Esophagus mucosa (tissue), 1 donor: ENCODE measurements at regions not wholly inside any gene's neighbourhood (a gene's known extent, or its start where the extent isn't known, plus 50 kb on each side); places are given as distances from the start of the nearest gene placed in this dataset.

Experiments
- ATAC-seq: fragments of 200-7000 bp; cut with Tn5 transposase; one replicate; pipeline ENCODE4 v1.9.1; 2020
- donor health status: DM: yes; HTN: yes; CAD: no.

DNA sequence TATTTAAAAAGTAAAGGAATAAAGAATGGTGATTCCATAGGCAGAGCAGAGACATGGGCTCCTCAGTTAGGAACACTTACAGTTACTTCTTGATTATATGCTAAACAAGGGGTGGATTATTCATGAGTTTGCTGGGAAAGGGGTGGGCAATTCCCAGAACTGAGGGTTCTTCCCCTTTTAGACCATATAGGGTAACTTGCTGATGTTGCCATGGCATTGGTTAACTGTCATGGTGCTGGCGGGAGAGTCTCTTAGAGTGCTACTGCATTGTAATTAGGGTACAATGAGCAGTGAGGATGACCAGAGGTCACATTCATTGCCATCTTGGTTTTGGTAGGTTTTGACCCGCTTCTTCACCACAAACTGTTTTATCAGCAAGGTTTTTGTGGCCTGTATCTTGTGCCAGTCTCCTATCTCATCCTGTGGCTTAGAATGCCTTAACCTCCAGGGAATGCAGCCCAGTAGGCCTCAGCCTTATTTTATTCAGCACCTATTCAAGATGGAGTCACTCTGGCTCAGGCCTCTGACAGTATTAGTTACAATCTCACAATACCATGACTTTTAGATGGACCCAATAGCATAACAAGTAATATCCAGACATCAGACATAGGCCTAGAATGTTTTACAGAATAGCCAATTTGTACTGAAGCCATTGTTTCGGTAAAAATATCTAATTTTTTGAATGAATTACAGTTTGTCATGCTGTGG is 106.8 kb downstream of the ZBTB18 start:
- no peak for ATAC-seq

DNA sequence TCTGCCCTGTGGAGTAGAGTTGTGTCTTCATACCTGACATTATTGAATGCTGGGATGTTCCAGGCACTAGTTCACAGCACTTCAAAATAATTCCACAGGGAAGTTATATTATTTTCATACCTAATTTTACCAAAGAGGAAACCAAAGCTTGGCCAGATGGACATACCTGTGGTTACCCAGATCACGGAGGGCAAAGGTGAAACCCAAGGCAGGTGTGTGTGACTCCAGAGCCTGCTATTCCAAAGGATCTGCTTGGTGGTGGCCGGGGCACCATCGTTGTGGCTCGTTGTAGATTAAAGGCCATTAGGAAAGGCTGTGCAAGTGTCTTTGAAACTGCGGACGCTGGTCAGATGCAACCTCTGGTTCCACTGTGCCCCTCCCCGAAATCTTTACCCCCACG is 108.6 kb downstream of the ZBTB18 start:
- ATAC-seq = no peak

DNA sequence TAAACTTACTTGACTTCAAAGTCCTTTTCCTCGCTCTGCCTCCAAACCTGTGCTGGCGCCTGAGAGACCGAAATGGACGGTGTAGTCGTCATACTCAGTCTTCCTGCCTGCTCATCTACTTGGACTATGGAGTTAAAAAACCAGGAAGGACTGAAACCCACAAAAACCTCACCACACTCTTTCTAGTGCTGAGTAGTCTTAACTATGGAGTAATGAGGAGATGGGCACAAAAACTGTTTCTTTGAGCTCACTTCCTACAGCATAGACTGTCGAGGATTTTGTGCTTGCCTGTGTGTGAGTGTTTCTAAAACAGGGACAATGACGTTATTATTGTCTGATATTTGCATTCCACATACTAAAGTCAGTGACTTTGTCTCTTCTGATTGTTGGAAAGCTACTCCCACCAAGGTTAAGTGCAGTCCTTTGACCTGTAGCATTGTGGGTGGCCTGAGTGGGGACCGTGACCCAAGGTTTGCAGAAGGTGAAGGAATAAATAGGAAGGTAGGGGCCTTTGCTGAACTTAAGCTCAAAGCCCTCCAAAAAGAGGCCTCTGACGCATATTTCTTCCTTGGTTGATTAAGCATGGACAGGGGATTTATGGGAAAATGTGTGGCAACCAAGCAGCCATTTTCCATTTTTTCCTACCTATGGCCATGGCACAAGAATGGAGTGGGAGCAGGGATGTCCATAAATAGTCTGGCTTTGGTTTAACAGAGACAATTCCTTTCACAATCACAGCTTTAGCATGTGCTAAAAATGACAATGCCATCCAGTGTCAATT is 109.6 kb downstream of the ZBTB18 start:
- no peak for ATAC-seq

DNA sequence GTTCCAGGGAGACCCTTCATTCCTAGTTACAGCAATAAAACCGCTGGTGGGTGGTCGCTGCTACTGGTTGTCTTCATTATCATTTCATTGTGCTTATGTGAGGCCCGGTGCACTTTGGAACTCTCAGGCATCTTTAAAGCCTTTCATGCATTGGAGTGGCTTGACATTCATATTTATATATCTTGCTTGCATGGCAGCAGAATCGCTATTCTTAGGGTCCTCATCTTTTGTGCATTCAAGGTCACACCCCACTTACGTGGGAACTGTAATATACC is 110.1 kb downstream of the ZBTB18 start:
- ATAC-seq = no peak

GRCh38 chr1:244162786-244163530 is 111.9 kb downstream of the ZBTB18 start:
- ATAC-seq = no peak

DNA sequence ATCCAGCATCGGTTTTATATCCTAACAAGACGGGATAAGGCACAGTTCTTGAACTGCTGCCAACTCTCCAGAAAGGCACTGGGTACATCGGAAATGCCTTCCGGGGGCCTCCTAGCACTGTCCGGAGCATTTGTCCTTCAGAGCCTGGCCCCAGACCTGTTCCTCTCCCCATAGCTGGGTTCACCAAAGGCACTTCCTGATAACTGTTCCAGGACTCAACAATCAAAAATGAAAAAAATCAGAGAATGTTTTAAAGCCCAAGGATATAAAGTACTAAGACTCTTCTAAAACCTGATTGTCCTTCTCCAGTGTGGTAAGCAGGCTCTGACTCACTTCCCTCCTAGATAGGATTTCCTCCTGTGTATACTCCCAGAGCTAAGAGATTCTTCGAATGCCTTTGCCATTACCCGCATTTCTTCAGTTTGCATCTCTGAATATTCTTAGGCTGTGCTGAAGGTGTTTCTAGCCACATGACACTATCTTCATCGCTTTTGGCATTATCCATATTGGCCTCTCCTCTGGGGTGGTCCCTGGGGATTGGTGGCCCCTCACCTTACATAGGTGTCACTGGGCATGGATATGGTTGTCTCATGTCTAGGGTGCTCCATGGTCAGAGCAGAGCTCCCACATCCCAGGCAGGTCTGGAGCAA is 112.9 kb downstream of the ZBTB18 start:
- ATAC-seq = peak; percentile 97

DNA sequence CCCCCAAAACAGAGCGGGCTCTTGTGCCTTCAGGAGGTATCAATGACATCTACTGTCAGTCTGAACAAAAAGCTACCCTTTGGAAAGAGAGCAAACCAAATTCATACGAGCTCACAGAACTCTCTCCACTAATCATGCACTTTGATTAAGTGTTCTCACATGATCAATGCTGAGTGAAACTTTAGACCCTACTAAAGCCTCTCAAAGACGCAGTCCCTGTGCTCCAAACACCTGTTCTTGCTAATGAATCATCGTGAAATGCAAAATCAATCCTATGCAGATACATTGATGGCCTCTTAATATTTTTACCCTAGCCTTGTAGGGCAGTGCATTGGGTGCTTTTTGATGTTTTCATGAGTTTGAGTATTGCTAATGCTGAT is 113.4 kb downstream of the ZBTB18 start:
- no peak for ATAC-seq

GRCh38 chr1:244165021-244165420 is 113.9 kb downstream of the ZBTB18 start:
- ATAC-seq = no peak

DNA sequence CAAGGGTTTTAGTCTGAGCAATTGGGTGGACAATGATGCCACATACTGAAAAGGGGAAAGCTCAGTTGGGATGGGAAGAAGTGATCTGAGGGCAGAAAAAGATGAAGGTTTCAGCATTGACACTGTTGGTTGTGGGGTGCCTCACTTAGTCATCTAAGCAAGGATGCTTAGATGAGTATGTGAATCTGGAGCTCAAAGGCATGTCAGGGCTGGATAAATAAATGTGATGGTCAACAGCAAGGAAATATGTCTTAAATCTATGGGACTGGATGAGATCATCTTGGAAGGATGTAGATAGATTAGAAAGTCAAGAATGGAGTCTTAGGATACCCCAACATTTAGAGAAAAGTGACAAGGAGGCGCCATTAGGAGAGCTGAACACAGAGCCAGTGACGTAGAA is 114.6 kb downstream of the ZBTB18 start:
- ATAC-seq = no peak

GRCh38 chr1:244171241-244171985 is 120.3 kb downstream of the ZBTB18 start:
- ATAC-seq = no peak

DNA sequence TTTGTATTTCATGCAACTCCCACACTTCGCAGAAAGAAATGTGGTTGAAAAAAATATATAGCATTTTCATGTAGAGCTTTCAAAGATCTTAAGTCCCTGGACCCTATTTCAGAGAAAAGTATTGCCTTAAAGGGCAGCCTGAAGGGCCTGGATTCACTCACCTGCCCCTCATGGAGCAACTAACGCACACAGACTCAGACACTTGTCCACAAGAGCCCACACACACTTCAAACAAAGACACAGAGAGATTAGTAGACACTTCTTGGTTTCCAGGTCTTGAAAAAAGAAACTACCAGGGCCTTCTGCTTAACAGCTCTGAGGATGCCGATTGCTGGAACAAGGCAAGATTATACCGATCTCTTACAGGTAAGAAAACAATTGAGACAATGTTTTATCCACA is 122.2 kb downstream of the ZBTB18 start:
- ATAC-seq = no peak

DNA sequence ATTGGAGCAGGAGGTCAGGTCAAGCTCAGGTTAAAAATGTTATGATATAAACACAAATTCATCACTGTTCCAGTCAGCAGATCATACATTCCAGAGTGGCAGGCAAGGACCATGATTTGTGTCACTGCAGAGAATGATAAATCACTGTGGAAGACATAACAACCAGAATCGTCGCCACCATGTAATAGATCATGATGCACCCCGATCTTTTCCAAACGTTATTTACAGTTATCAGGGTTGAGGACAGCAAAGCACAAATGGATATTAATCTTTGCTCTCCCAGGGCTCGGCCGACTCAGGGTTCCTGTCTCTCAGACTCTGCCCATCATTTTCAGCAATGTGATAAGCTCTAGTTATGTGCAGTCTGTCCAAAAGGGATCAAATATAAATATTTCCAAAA is 122.7 kb downstream of the ZBTB18 start:
- no peak for ATAC-seq

DNA sequence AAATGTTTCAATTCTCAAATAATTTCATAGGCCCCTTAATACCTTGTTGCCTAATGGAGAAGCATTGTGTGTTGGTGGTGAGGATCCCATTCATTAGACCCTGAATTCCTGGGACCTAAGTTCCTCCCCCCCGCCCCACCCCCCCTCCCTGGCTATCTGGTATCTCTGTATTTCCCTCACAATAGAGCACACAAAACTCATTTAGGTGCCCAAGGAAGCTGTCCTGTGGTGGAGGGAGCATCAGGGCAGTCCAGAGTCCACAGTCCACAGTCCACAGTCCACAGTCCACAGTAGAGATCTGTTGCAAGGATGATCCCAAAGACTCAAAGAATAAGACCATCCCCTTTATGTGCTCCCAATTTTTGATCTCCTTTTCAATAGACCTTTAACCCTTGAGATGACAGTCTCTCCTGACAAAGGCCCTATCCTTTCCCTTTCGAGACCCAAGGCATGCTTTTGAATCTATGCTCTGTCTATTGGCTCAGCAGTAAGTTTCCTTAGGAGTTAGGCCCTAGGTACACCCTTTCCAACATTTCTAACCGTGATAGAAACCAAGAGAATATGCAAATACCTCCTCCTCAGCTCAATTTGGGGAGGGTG is 123.9 kb downstream of the ZBTB18 start:
- ATAC-seq = no peak

GRCh38 chr1:244176201-244176600 is 125.1 kb downstream of the ZBTB18 start:
- ATAC-seq = no peak

DNA sequence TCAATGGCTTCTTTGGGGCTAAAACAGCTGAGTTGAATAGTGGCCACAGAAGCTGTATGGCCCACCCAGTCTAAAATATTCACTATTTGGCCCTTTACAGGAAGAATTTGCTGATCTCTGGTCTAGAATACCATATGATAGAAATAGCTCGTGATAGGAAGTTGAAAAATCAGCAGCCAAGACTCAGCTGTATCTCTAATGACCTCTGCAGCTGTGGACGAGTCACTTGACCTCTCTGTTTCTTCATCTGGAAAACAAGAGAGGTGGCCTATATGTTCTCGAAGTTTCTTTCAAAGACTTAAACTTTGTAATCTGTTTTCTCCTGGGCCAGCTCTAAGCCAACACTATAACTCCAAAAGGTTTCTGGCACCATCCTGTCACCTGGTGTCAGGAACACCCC is 129.2 kb downstream of the ZBTB18 start:
- ATAC-seq = no peak

DNA sequence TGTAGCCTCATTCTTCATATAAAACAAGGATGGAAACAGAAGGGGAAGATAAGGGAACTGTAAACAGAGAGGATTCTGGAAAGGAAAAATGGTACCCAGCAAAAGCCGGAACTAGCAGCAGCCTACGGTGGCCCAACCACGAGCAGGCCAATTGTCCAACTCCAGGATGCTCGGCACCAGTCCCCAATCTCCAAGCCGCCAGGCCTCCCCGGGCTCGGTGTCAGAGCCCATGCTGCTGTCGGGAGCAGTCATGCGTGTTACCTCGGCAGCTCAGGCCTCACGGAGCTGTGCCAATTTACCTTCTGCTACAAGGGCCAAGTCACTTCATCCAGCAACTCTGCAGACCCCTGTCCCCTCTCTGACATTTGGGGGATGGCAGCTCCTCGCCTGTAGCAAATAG is 130.8 kb downstream of the ZBTB18 start:
- no peak for ATAC-seq

DNA sequence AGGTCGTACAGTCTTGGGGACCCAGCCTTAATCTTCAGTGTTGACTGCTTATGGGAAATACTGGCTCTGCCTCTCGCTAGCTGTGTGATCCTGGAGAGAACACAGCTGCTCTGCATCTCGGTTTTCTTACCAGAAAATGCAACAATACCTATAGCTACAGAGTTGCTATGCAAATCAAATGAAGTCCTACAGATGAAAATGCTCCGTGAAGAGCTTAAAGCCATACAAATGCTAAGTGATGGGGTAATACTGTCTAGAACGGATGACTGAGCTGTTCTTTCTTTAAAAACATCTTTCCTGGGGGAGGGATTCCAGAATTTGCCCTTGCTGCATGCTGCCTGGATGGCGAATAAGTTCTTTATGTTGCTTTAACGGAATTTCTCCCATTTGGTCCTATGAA is 132.0 kb downstream of the ZBTB18 start:
- no peak for ATAC-seq

DNA sequence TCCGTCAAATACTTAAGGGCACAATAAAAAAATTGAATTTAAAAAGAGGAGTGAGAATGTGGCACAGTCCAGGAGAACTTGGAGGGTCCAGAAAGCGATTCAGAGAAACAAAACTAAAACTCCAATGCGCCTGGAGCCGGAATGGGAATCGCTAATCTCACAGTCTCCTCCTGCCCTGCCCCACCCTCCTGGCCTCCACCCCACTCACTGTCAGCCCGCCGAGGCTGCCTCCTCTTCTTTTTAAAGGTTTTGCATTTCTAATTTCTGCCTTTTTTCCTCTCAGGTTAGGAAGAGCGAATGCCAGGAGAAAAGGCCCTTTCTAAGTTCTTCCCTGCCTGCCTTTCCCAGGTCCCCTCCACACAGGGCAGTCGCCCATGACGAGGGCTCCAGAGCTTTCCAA is 135.3 kb downstream of the ZBTB18 start:
- ATAC-seq = no peak

- ATAC-seq = no peak
Measured at GRCh38 chr1:244187310-244187709, 136.2 kb downstream of the ZBTB18 start.

DNA sequence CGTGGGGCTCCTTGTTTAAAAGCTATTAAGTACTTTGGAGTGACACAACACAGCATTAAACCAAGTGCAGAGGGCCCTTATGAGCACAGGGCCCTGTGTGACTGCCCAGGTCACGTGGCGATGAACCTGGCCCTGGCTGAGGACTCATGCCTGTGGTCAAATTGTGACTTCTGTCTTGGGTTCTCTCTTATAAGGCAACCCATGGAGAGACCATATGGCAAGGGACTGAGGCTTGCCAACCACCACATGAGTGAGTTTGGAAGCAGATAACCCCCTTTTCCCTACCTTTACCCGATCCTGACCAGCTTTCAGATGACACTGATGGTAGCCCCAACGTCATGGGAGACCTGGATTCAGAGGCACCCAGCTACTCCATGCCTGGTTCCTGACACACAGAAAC is 140.5 kb downstream of the ZBTB18 start:
- no peak for ATAC-seq

GRCh38 chr1:244192325-244192724 is 141.2 kb downstream of the ZBTB18 start:
- no peak for ATAC-seq

- ATAC-seq = no peak
Measured at GRCh38 chr1:244196571-244197285, 145.6 kb downstream of the ZBTB18 start.
